Lung (tissue), 11 donors: ENCODE measurements at regions not wholly inside any gene's neighbourhood (a gene's known extent, or its start where the extent isn't known, plus 50 kb on each side); places are given as distances from the start of the nearest gene placed in this dataset.
A peak's percentile ranks its signal among the peaks of the same experiment; 100 is the strongest.

Experiments
- ATAC-seq: fragments of 200-7000 bp; cut with Tn5 transposase; one replicate; pipeline ENCODE4 v1.9.1; 2020; ENCODE audit warnings: moderate number of reproducible peaks; ENCODE audit not compliant: insufficient read depth, low FRiP score
- DNase-seq, 3 donors: peaks; one replicate each; pipeline ENCODE4 v3.0.0-alpha.2; 2013 to 2017
- H3K27ac ChIP-seq, 2 donors: one replicate each; pipeline ENCODE4 v1.5.1; 2013; ENCODE audit warnings: mild to moderate bottlenecking in 2 of 2, moderate library complexity in 2 of 2, control low read depth in 1 of 2, inconsistent platforms in 1 of 2, low read depth in 1 of 2, low read length in 1 of 2
- H3K27me3 ChIP-seq, 3 donors: one replicate each; pipeline ENCODE4 v1.5.1; 2013; ENCODE audit warnings: low read length in 2 of 3; ENCODE audit not compliant: control insufficient read depth in 3 of 3, insufficient read depth in 3 of 3
- H3K36me3 ChIP-seq, 4 donors: one replicate each; pipeline ENCODE4 v1.5.1; 2013; ENCODE audit warnings: low read length in 4 of 4, mild to moderate bottlenecking in 1 of 4, moderate library complexity in 1 of 4; ENCODE audit not compliant: control insufficient read depth in 4 of 4, insufficient read depth in 4 of 4
- H3K4me1 ChIP-seq, 5 donors: one replicate each; pipeline ENCODE4 v1.5.1; 2013; ENCODE audit warnings: low read length in 5 of 5, mild to moderate bottlenecking in 2 of 5, moderate library complexity in 1 of 5; ENCODE audit not compliant: control insufficient read depth in 5 of 5, insufficient read depth in 5 of 5
- H3K4me3 ChIP-seq: one replicate; pipeline ENCODE4 v1.5.1; 2013; ENCODE audit warnings: mild to moderate bottlenecking, control low read depth, moderate library complexity
- H3K9ac ChIP-seq, 2 donors: one replicate each; pipeline ENCODE4 v1.5.1; 2013; ENCODE audit warnings: low read length in 2 of 2, control low read depth in 1 of 2; ENCODE audit not compliant: insufficient read depth in 1 of 2
- H3K9me3 ChIP-seq, 4 donors: one replicate each; pipeline ENCODE4 v1.5.1; 2013; ENCODE audit warnings: low read length in 3 of 4, mild to moderate bottlenecking in 1 of 4, moderate library complexity in 1 of 4; ENCODE audit not compliant: control insufficient read depth in 4 of 4, insufficient read depth in 3 of 4
- CTCF ChIP-seq: IDR thresholded peaks from 2 replicates; pipeline ENCODE4 v1.5.1; 2012; ENCODE audit warnings: mild to moderate bottlenecking; ENCODE audit errors: control extremely low read depth, extremely low read depth
- WGBS, 2 donors: extraction: QIAGEN DNeasy Blood & Tissue Kit; methylation state at CpG; one replicate each; pipeline ENCODE4 v1.1.7; 2013; 5-methylcytosine and 5-hydroxymethylcytosine counted together
- donor health status: control.
- donor health status: control.
- donor health status: Bipolar disorder and iron deficiency.
- donor health status: healthy.
- donor health status: DM: yes; HTN: yes; CAD: no.

GRCh38 chr18:46362533-46362932 lies 258.3 kb downstream of the HAUS1 start:
- TF ChIP-seq CTCF = no peak
- 62 to 76% methylated on average over 4 of the region's 4 CpGs for WGBS, 2 donors
- no peak overlapping the region for H3K4me3 ChIP-seq
- peaks cover 0 to 10% (median 4%) of the 10 kb centered on the region in 5 donors for H3K4me1 ChIP-seq
- H3K36me3 ChIP-seq = peaks cover 0 to 7% (median 0%) of the 10 kb centered on the region in 4 donors
- H3K9ac ChIP-seq = no peak overlapping the region
- DNase-seq (peak in 1 of 3 donors; percentile 58), ATAC-seq (peak; percentile 29)
- peaks cover 0 to 4% (median 2%) of the 10 kb centered on the region in 4 donors for H3K9me3 ChIP-seq
- H3K27ac ChIP-seq = no peak overlapping the region
- no peaks in the 10 kb centered on the region for H3K27me3 ChIP-seq

GRCh38 chr18:46364048-46364447 lies 259.9 kb downstream of the HAUS1 start:
- Histone ChIP-seq H3K9me3 (peaks cover 0 to 4% (median 2%) of the 10 kb centered on the region in 4 donors), H3K4me1 (peaks cover 0 to 10% (median 4%) of the 10 kb centered on the region in 5 donors)
- WGBS, 2 donors = 96 to 99% methylated on average over 5 of the region's 5 CpGs

GRCh38 chr18:46366201-46366600 lies 262.0 kb downstream of the HAUS1 start:
- ATAC-seq (no peak), DNase-seq (peak in 2 of 3 donors; percentile 62 to 76)
- Histone ChIP-seq H3K27ac (no peak overlapping the region), H3K9me3 (no peaks in the 10 kb centered on the region), H3K36me3 (no peaks in the 10 kb centered on the region), H3K4me1 (peaks cover 0 to 10% (median 4%) of the 10 kb centered on the region in 5 donors), H3K4me3 (no peak overlapping the region), H3K27me3 (no peaks in the 10 kb centered on the region), H3K9ac (no peak overlapping the region)
- TF ChIP-seq CTCF = no peak
- WGBS, 2 donors = 87 to 93% methylated on average over 4 of the region's 4 CpGs

More at GRCh38 chr18:46364048-46364447, 259.9 kb downstream of the HAUS1 start:
- peaks cover 0 to 4% (median 0%) of the 10 kb centered on the region in 4 donors for H3K36me3 ChIP-seq
- DNase-seq = no peak
- H3K27me3 ChIP-seq = no peaks in the 10 kb centered on the region
- no peak for ATAC-seq
- no peak overlapping the region for H3K9ac ChIP-seq
- no peak overlapping the region for H3K27ac ChIP-seq
- TF ChIP-seq CTCF = no peak
- no peak overlapping the region for H3K4me3 ChIP-seq

GRCh38 chr18:46366751-46367376 lies 262.7 kb downstream of the HAUS1 start:
- H3K4me1 ChIP-seq = peaks cover 0 to 10% (median 4%) of the 10 kb centered on the region in 5 donors
- H3K27me3 ChIP-seq = no peaks in the 10 kb centered on the region
- peak in 2 of 3 donors; percentile 30 to 67 for DNase-seq
- no peak overlapping the region for H3K27ac ChIP-seq
- no peaks in the 10 kb centered on the region for H3K9me3 ChIP-seq
- ATAC-seq = no peak
- no peak for TF ChIP-seq CTCF
- H3K9ac ChIP-seq = no peak overlapping the region
- WGBS, 2 donors = 63 to 74% methylated on average over 8 of the region's 8 CpGs
- H3K36me3 ChIP-seq = no peaks in the 10 kb centered on the region
- H3K4me3 ChIP-seq = no peak overlapping the region
